B cell (primary cell): ENCODE measurements at regions not wholly inside any gene's neighbourhood (a gene's known extent, or its start where the extent isn't known, plus 50 kb on each side); places are given as distances from the start of the nearest gene placed in this dataset.

Source experiments
- ATAC-seq: fragments of 200-7000 bp; cut with Tn5 transposase; one replicate; pipeline ENCODE4 v1.10.0; 2021; ENCODE audit warnings: low read depth, mild to moderate bottlenecking, moderate number of reproducible peaks, moderate library complexity
- CTCF ChIA-PET: fragments of 350-600 bp; sonication (Branson Sonifier 250); formaldehyde crosslinking; loops from one replicate; lab custom pipeline; 2021; ENCODE audit warnings: antibody characterized with exemption, inconsistent platforms; lab: Charles Lee
- POLR2A ChIA-PET: fragments of 350-600 bp; sonication (Branson Sonifier 250); formaldehyde crosslinking; loops from one replicate; lab custom pipeline; 2021; ENCODE audit warnings: antibody characterized with exemption; lab: Charles Lee
- DNase-seq: peaks from one replicate; pipeline ENCODE4 v3.0.0; 2013
- H2AFZ ChIP-seq: 2 replicates; pipeline ENCODE4 v1.6.1; 2012; ENCODE audit warnings: mild to moderate bottlenecking, low read depth, low read length; ENCODE audit not compliant: insufficient read depth, poor library complexity, severe bottlenecking
- H3K27ac ChIP-seq, 2 donors: 1 replicate in 1 of 2; 2 replicates in 1 of 2; pipeline ENCODE4 v1.5.1; 2012 to 2013; ENCODE audit warnings: low read length in 2 of 2, mild to moderate bottlenecking in 2 of 2, moderate library complexity in 1 of 2
- H3K27me3 ChIP-seq, 4 experiments: fragments of 200-600 bp in 1 of 4; sonication (generic) in 1 of 4; replicated peaks in 1 of 4; 1 replicate in 2 of 4; 2 replicates in 2 of 4; pipeline versions ENCODE4 v1.6.1 to v1.7.0; 2013 to 2016; ENCODE audit warnings: low read length in 3 of 4, mild to moderate bottlenecking in 2 of 4, mixed read lengths in 1 of 4, moderate library complexity in 1 of 4; ENCODE audit not compliant: insufficient read depth in 4 of 4, control insufficient read depth in 3 of 4; ENCODE audit errors: control extremely low read depth in 1 of 4
- H3K36me3 ChIP-seq, 2 experiments: replicated peaks in 1 of 2; 1 replicate in 1 of 2; 2 replicates in 1 of 2; pipeline versions ENCODE4 v1.6.1 to v1.7.1; 2013; ENCODE audit warnings: low read length in 1 of 2; ENCODE audit not compliant: insufficient read depth in 2 of 2, control insufficient read depth in 1 of 2; ENCODE audit errors: control extremely low read depth in 1 of 2, extremely low read depth in 1 of 2
- H3K4me1 ChIP-seq, 2 donors: fragments of 200-600 bp in 1 of 2; sonication (generic) in 1 of 2; 1 replicate in 1 of 2; 2 replicates in 1 of 2; pipeline versions ENCODE4 v1.5.1 to v1.6.1; 2013 to 2017; ENCODE audit warnings: low read length in 2 of 2; ENCODE audit not compliant: control insufficient read depth in 2 of 2, insufficient read depth in 2 of 2
- H3K4me2 ChIP-seq: replicated peaks from 2 replicates; pipeline ENCODE3; 2012; ENCODE audit warnings: mild to moderate bottlenecking, low read depth, low read length; ENCODE audit not compliant: poor library complexity, severe bottlenecking
- H3K4me3 ChIP-seq, 5 experiments: fragments of 200-600 bp in 1 of 5; sonication (generic) in 1 of 5; 1 replicate in 3 of 5; 2 replicates in 2 of 5; pipeline versions ENCODE4 v1.5.1 to v1.7.0; 2011 to 2016; ENCODE audit warnings: low read length in 4 of 5, mild to moderate bottlenecking in 4 of 5, low read depth in 2 of 5, control low read depth in 1 of 5, moderate library complexity in 1 of 5; ENCODE audit not compliant: insufficient read depth in 1 of 5; ENCODE audit errors: control extremely low read depth in 1 of 5, extremely low read depth in 1 of 5
- H3K79me2 ChIP-seq: fragments of 200-600 bp; sonication (generic); one replicate; pipeline ENCODE4 v1.6.0; 2016; ENCODE audit warnings: low read length; ENCODE audit not compliant: control insufficient read depth, insufficient read depth
- H3K9ac ChIP-seq: fragments of 200-600 bp; sonication (generic); 2 replicates; pipeline ENCODE4 v1.6.1; 2017; ENCODE audit warnings: mild to moderate bottlenecking, low read length, moderate library complexity
- H3K9me3 ChIP-seq, 3 donors: one replicate each; pipeline versions ENCODE4 v1.6.1 to v1.7.1; 2013; ENCODE audit warnings: low read length in 2 of 3; ENCODE audit not compliant: control insufficient read depth in 2 of 3, insufficient read depth in 1 of 3; ENCODE audit errors: control extremely low read depth in 1 of 3
- H4K20me1 ChIP-seq: 2 replicates; pipeline ENCODE4 v1.6.0; 2012; ENCODE audit warnings: mild to moderate bottlenecking, low read length; ENCODE audit not compliant: insufficient read depth, control insufficient read depth, poor library complexity, severe bottlenecking
- H3K27ac Mint-ChIP-seq: one replicate; pipeline ENCODE4 v1.8.0; 2021; ENCODE audit warnings: mixed read lengths
- H3K27me3 Mint-ChIP-seq: one replicate; pipeline ENCODE4 v1.8.0; 2021; ENCODE audit warnings: mixed read lengths
- H3K4me1 Mint-ChIP-seq: one replicate; pipeline ENCODE4 v1.8.0; 2021; ENCODE audit warnings: mixed read lengths
- H3K4me3 Mint-ChIP-seq: one replicate; pipeline ENCODE4 v1.8.0; 2021; ENCODE audit warnings: mixed read lengths
- H3K9me3 Mint-ChIP-seq: one replicate; pipeline ENCODE4 v1.8.0; 2022; ENCODE audit warnings: mixed read lengths; ENCODE audit not compliant: insufficient read depth
- EZH2 ChIP-seq: IDR thresholded peaks from 2 replicates; pipeline ENCODE4 v1.6.1; 2012; ENCODE audit warnings: borderline replicate concordance, low read depth, mild to moderate bottlenecking, moderate library complexity, low read length; ENCODE audit not compliant: insufficient read depth, poor library complexity, severe bottlenecking
- WGBS: methylation state at CpG from one replicate; pipeline ENCODE4 v1.1.5; 2013; ENCODE audit warnings: missing lambda C conversion rate; ENCODE audit not compliant: insufficient coverage; 5-methylcytosine and 5-hydroxymethylcytosine counted together
- intact Hi-C: fragments of 100-400 bp; cut with micrococcal nuclease; formaldehyde crosslinking; loops from one replicate; pipeline ENCODE4 v1.10.0; 2022
- TF ChIP-seq, protein P1 (sequence below): fragments of 200-600 bp; IDR thresholded peaks from one replicate; pipeline ENCODE4 v1.8.0; 2022; ENCODE audit warnings: antibody characterized with exemption, mild to moderate bottlenecking

DNA sequence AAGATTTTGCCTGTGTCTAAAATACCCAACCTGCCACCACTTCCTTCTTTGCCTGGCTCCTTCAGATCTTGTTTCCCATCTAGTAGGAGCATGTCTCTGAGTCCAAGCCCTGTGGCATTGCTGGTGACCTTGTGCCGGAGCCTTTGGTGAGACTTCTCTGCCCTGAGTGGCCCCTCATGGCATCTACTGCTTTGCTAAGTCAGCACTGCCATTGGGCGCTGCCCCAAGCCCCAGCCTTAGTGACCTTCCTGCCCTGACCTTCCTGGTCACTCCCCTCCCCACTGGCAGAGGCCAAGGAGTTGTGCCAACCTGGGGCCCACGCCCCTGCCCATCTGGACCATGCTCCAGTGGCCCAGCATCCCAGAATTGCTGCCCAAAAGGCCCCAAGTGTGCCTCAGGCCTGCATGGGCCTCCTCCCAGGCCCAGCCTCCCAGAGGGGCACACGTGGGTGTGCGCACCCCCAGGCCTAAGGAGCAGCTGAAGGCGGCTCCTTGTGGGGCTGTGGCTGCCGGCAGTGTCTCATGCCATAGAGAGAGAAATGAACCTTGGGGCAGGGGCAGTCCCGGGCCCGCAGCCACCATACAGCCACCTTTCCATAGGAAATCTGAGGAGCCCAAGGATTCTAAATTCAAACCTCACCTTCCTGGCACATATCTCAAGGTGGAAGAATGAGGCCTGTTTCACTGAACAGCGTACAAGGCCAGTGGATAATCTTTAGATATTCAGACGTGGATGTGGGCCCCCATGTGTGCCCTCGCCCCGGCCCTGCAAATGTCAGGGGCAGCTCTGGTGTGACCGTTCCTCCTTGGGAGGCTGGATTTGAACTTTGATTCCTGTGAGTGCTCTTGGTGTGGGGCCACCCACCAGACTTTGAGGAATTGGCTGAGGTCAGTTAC is 100.2 kb upstream of the SLC66A3 start:
- Histone ChIP-seq H4K20me1 (no peaks in the 10 kb centered on the region), H3K4me1 (no peaks in the 10 kb centered on the region), H3K9me3 (peaks cover 0 to 4% (median 2%) of the 10 kb centered on the region in 3 donors), H3K4me3 (no peak overlapping the region), H2AFZ (no peak overlapping the region), H3K27me3 (no peaks in the 10 kb centered on the region), H3K4me2 (no peak overlapping the region), H3K36me3 (no peaks in the 10 kb centered on the region), H3K79me2 (no peaks in the 10 kb centered on the region), H3K27ac (no peak overlapping the region), H3K9ac (no peak overlapping the region)
- Mint-ChIP-seq H3K27me3 (peaks cover 11% of the 10 kb centered on the region), H3K4me3 (no peak overlapping the region), H3K4me1 (no peaks in the 10 kb centered on the region), H3K9me3 (peaks cover 4% of the 10 kb centered on the region), H3K27ac (no peak overlapping the region)
- ATAC-seq (no peak), DNase-seq (no peak)
- intact Hi-C loops: no loop called here
- CTCF ChIA-PET: no interaction called here
- TF ChIP-seq, protein P1, sequence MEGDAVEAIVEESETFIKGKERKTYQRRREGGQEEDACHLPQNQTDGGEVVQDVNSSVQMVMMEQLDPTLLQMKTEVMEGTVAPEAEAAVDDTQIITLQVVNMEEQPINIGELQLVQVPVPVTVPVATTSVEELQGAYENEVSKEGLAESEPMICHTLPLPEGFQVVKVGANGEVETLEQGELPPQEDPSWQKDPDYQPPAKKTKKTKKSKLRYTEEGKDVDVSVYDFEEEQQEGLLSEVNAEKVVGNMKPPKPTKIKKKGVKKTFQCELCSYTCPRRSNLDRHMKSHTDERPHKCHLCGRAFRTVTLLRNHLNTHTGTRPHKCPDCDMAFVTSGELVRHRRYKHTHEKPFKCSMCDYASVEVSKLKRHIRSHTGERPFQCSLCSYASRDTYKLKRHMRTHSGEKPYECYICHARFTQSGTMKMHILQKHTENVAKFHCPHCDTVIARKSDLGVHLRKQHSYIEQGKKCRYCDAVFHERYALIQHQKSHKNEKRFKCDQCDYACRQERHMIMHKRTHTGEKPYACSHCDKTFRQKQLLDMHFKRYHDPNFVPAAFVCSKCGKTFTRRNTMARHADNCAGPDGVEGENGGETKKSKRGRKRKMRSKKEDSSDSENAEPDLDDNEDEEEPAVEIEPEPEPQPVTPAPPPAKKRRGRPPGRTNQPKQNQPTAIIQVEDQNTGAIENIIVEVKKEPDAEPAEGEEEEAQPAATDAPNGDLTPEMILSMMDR: no peak
- TF ChIP-seq EZH2: no peak
- WGBS: 86% methylated on average over 11 of the region's 14 CpGs
- POLR2A ChIA-PET: no interaction called here

DNA sequence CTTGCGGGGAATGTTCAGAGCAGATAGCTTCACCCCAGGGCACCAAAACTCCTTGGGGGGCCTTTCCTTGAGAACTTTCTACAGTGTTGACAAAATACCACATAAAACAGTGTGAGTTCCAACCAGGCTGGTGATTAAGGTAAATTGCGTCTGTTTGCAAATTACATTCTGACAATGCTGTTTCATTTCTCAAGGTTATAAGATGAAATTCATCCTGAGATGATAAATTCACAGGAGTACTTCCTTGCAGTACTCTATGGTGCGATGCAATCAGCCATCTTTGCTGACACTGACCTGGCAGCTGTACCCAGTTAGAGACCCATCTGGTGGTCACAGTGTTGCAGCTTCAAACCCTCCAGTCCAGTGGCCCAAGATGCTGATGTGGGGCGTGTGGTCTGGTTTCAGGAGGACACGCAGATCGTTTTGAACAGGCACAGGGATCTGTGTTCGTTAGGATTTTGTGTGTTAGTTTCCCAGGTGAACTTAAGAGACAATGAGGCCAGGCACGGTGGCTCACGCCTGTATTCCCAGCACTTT is 99.5 kb upstream of the SLC66A3 start:
- no peak overlapping the region for H3K4me2 ChIP-seq
- H3K9me3 ChIP-seq: peaks cover 0 to 10% (median 4%) of the 10 kb centered on the region in 3 donors
- H3K27me3 Mint-ChIP-seq: peaks cover 11% of the 10 kb centered on the region
- H4K20me1 ChIP-seq: no peaks in the 10 kb centered on the region
- no peak overlapping the region for H3K27ac ChIP-seq
- H3K79me2 ChIP-seq: no peaks in the 10 kb centered on the region
- H3K27ac Mint-ChIP-seq: no peak overlapping the region
- H3K9me3 Mint-ChIP-seq: peaks cover 8% of the 10 kb centered on the region
- no peak overlapping the region for H3K4me3 ChIP-seq
- H3K9ac ChIP-seq: no peak overlapping the region
- no peak overlapping the region for H2AFZ ChIP-seq
- POLR2A ChIA-PET: no interaction called here
- ATAC-seq (no peak), DNase-seq (no peak)
- H3K4me3 Mint-ChIP-seq: no peak overlapping the region
- no peaks in the 10 kb centered on the region for H3K4me1 Mint-ChIP-seq
- no peak for TF ChIP-seq EZH2
- TF ChIP-seq, protein P1: no peak
- H3K36me3 ChIP-seq: no peaks in the 10 kb centered on the region
- intact Hi-C loops: no loop called here
- no peaks in the 10 kb centered on the region for H3K4me1 ChIP-seq
- H3K27me3 ChIP-seq: no peaks in the 10 kb centered on the region
- 96% methylated on average over 8 of the region's 9 CpGs for WGBS
- CTCF ChIA-PET: no interaction called here
